ENCODE measurements at regions not wholly inside any gene's neighbourhood (a gene's known extent, or its start where the extent isn't known, plus 50 kb on each side); places are given as distances from the start of the nearest gene placed in this dataset.

- POLR2A ChIA-PET, result no interaction called here
- Mint-ChIP-seq H3K27me3 (ENCODE audit: insufficient read depth, unreplicated experiment) (no peaks in the 10 kb centered on the region), H3K4me1 (ENCODE audit: low read depth, unreplicated experiment) (peaks cover 10% of the 10 kb centered on the region), H3K4me3 (ENCODE audit: unreplicated experiment) (no peak overlapping the region), H3K9me3 (ENCODE audit: unreplicated experiment) (no peaks in the 10 kb centered on the region), H3K36me3 (ENCODE audit: insufficient read depth, unreplicated experiment) (no peaks in the 10 kb centered on the region), H3K27ac (ENCODE audit: unreplicated experiment) (no peak overlapping the region)
- H3K9me3 ChIP-seq, result no peaks in the 10 kb centered on the region
- no TSS peak for BruUV-seq (replicated peaks)
- CTCF ChIA-PET, result no interaction called here
- no peaks in the 10 kb centered on the region for H3K4me1 ChIP-seq
- no peaks in the 10 kb centered on the region for H3K36me3 ChIP-seq (ENCODE audit: control insufficient read depth, insufficient read depth, low read length)
- H3K27me3 ChIP-seq (replicated peaks; ENCODE audit: control insufficient read depth, insufficient read depth, low read length), result no peaks in the 10 kb centered on the region
- intact Hi-C loops (cut with micrococcal nuclease; ENCODE audit: unreplicated experiment), result no loop called here
- no peak for TF ChIP-seq CTCF (IDR thresholded peaks at IDR 0.05; ENCODE audit: insufficient read depth in 1 of 2, low read depth in 1 of 2, low read length in 1 of 2, severe bottlenecking in 1 of 2, unreplicated experiment in 1 of 2)
- H3K4me3 ChIP-seq (ENCODE audit: low read depth, low read length), result no peak overlapping the region
- DNase-seq, result no peak
Measured at GRCh38 chr4:177079327-177079726, 230.3 kb upstream of the NEIL3 start.

DNA sequence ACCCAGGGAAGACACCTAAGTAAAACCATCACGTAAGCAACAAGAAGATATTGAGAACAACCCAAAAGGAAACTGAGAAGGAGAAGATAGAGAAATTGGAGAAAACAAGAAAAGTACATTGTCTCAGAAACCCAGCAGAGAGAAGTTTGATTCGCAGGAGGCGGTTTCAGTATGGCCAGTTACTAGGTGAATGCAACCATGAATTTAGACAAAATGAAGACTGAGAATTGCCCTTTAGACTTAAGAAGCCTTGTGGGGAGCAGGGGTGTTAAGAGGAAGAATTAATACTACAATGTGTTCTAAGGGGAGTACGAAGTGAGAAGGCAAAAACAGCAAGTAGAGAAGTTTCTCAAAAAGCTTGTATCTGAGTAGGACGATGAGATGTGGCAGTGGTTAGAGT, 229.3 kb upstream of the NEIL3 start:
- H3K4me1 Mint-ChIP-seq (ENCODE audit: low read depth, unreplicated experiment), result peaks cover 10% of the 10 kb centered on the region
- H3K27me3 ChIP-seq (replicated peaks; ENCODE audit: control insufficient read depth, insufficient read depth, low read length), result no peaks in the 10 kb centered on the region
- no peaks in the 10 kb centered on the region for H3K27me3 Mint-ChIP-seq (ENCODE audit: insufficient read depth, unreplicated experiment)
- H3K4me3 Mint-ChIP-seq (ENCODE audit: unreplicated experiment), result no peak overlapping the region
- no peaks in the 10 kb centered on the region for H3K4me1 ChIP-seq
- no peak overlapping the region for H3K27ac Mint-ChIP-seq (ENCODE audit: unreplicated experiment)
- H3K36me3 Mint-ChIP-seq (ENCODE audit: insufficient read depth, unreplicated experiment), result no peaks in the 10 kb centered on the region
- no peak for TF ChIP-seq CTCF (IDR thresholded peaks at IDR 0.05; ENCODE audit: insufficient read depth in 1 of 2, low read depth in 1 of 2, low read length in 1 of 2, severe bottlenecking in 1 of 2, unreplicated experiment in 1 of 2)
- no peaks in the 10 kb centered on the region for H3K9me3 ChIP-seq
- no TSS peak for BruUV-seq (replicated peaks)
- H3K4me3 ChIP-seq (ENCODE audit: low read depth, low read length), result no peak overlapping the region
- no peak for DNase-seq
- H3K9me3 Mint-ChIP-seq (ENCODE audit: unreplicated experiment), result no peaks in the 10 kb centered on the region
- intact Hi-C loops (cut with micrococcal nuclease; ENCODE audit: unreplicated experiment), result no loop called here
- no peaks in the 10 kb centered on the region for H3K36me3 ChIP-seq (ENCODE audit: control insufficient read depth, insufficient read depth, low read length)
- POLR2A ChIA-PET, result no interaction called here
- CTCF ChIA-PET, result no interaction called here

DNA sequence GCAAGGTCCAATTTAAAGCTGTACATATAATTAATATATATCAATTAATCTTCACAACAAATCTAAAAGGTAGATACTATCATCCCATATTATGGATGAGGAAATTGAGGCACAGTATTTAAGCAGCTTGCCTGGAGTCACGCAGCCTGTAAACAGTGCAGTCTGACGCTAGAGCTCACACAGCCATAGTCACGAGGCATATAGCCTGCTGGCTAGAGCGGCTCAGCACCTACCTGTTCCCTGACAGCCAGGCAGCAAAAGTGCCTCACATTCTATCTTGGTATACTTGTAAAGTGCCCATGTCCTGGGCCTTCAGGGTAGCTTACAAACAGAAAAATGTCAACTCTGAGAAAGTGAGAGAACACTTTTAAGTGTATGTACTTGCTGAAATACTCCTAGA, 222.6 kb upstream of the NEIL3 start:
- H3K9me3 Mint-ChIP-seq (ENCODE audit: unreplicated experiment), result no peaks in the 10 kb centered on the region
- Histone ChIP-seq H3K27me3 (replicated peaks; ENCODE audit: control insufficient read depth, insufficient read depth, low read length) (no peaks in the 10 kb centered on the region), H3K9me3 (no peaks in the 10 kb centered on the region), H3K4me1 (no peaks in the 10 kb centered on the region), H3K36me3 (ENCODE audit: control insufficient read depth, insufficient read depth, low read length) (no peaks in the 10 kb centered on the region), H3K4me3 (ENCODE audit: low read depth, low read length) (no peak overlapping the region)
- H3K4me3 Mint-ChIP-seq (ENCODE audit: unreplicated experiment), result no peak overlapping the region
- no peaks in the 10 kb centered on the region for H3K4me1 Mint-ChIP-seq (ENCODE audit: low read depth, unreplicated experiment)
- H3K36me3 Mint-ChIP-seq (ENCODE audit: insufficient read depth, unreplicated experiment), result no peaks in the 10 kb centered on the region
- POLR2A ChIA-PET, result no interaction called here
- no peak for TF ChIP-seq CTCF (IDR thresholded peaks at IDR 0.05; ENCODE audit: insufficient read depth in 1 of 2, low read depth in 1 of 2, low read length in 1 of 2, severe bottlenecking in 1 of 2, unreplicated experiment in 1 of 2)
- BruUV-seq (replicated peaks), result no TSS peak
- DNase-seq, result no peak
- CTCF ChIA-PET, result no interaction called here
- no peaks in the 10 kb centered on the region for H3K27me3 Mint-ChIP-seq (ENCODE audit: insufficient read depth, unreplicated experiment)
- no peak overlapping the region for H3K27ac Mint-ChIP-seq (ENCODE audit: unreplicated experiment)
- intact Hi-C loops (cut with micrococcal nuclease; ENCODE audit: unreplicated experiment), result no loop called here
